GM12892 (cell line): ENCODE measurements at regions not wholly inside any gene's neighbourhood (a gene's known extent, or its start where the extent isn't known, plus 50 kb on each side); places are given as distances from the start of the nearest gene placed in this dataset.
"Not testable (repeated sequence)": the region's sequence is repeated elsewhere in the genome, so short reads cannot be mapped to it uniquely, and the experiment has no call there.

ENCODE experiments used
- DNase-seq: peaks from one replicate; pipeline ENCODE4 v3.0.0; 2011; ENCODE audit not compliant: insufficient read length
- FAIRE-seq: peaks from 2 replicates; lab custom pipeline; 2011; peaks lifted over from hg19 to GRCh38; lab: Jason Lieb, UNC
- POLR2A ChIP-seq: IDR thresholded peaks from 2 replicates; pipeline ENCODE4 v1.6.1; 2011; ENCODE audit warnings: low read depth, low read length, control low read depth
- POLR2AphosphoS5 ChIP-seq: IDR thresholded peaks from 2 replicates; pipeline ENCODE4 v1.6.1; 2011; ENCODE audit warnings: low read depth, low read length, control low read depth
- TAF1 ChIP-seq: IDR thresholded peaks from 2 replicates; pipeline ENCODE4 v1.6.1; 2011; ENCODE audit warnings: low read depth, mild to moderate bottlenecking, control low read depth, low read length, borderline replicate concordance

- DNase-seq: no peak
- no peak for FAIRE-seq
- TF ChIP-seq POLR2AphosphoS5: no peak
- TF ChIP-seq POLR2A: no peak
- TF ChIP-seq TAF1: no peak
Measured at GRCh38 chr16:80259290-80259805, 281.4 kb upstream of the DYNLRB2 start.

- no peak for FAIRE-seq
- TF ChIP-seq TAF1: no peak
- TF ChIP-seq POLR2A: no peak
- TF ChIP-seq POLR2AphosphoS5: no peak
- DNase-seq: no peak
Measured at GRCh38 chr16:80258407-80258806, 282.4 kb upstream of the DYNLRB2 start.

GRCh38 chr16:80254970-80255369, 285.8 kb upstream of the DYNLRB2 start:
- DNase-seq (no peak), FAIRE-seq (no peak)
- TF ChIP-seq TAF1 (no peak), POLR2A (no peak), POLR2AphosphoS5 (no peak)

- TF ChIP-seq TAF1 (no peak), POLR2A (no peak), POLR2AphosphoS5 (no peak)
- DNase-seq (no peak), FAIRE-seq (no peak)
Measured at GRCh38 chr16:80253741-80254140, 287.1 kb upstream of the DYNLRB2 start.

GRCh38 chr16:80250381-80250780, 290.4 kb upstream of the DYNLRB2 start:
- FAIRE-seq: no peak
- no peak for DNase-seq
- TF ChIP-seq POLR2A (no peak), POLR2AphosphoS5 (no peak), TAF1 (no peak)

- not testable (repeated sequence) for FAIRE-seq, DNase-seq
Measured at GRCh38 chr16:80243303-80243702, 297.5 kb upstream of the DYNLRB2 start.

GRCh38 chr16:80242279-80242678, 298.5 kb upstream of the DYNLRB2 start:
- not testable (repeated sequence) for FAIRE-seq, DNase-seq

- DNase-seq (no peak), FAIRE-seq (no peak)
- TF ChIP-seq POLR2A: no peak
- no peak for TF ChIP-seq POLR2AphosphoS5
- no peak for TF ChIP-seq TAF1
Measured at GRCh38 chr16:80233097-80233835, 307.5 kb upstream of the DYNLRB2 start.

GRCh38 chr16:80231888-80232287, 308.9 kb upstream of the DYNLRB2 start:
- FAIRE-seq (no peak), DNase-seq (peak; percentile 20)
- TF ChIP-seq POLR2AphosphoS5 (no peak), TAF1 (no peak), POLR2A (no peak)

GRCh38 chr16:80231121-80231520, 309.7 kb upstream of the DYNLRB2 start:
- TF ChIP-seq TAF1: no peak
- no peak for TF ChIP-seq POLR2AphosphoS5
- no peak for TF ChIP-seq POLR2A
- FAIRE-seq: no peak
- DNase-seq: no peak

- FAIRE-seq (no peak), DNase-seq (no peak)
- TF ChIP-seq POLR2AphosphoS5: no peak
- TF ChIP-seq TAF1: no peak
Measured at GRCh38 chr16:80230328-80231120, 310.3 kb upstream of the DYNLRB2 start.

- TF ChIP-seq POLR2AphosphoS5: no peak
- TF ChIP-seq POLR2A: no peak
- TF ChIP-seq TAF1: no peak
- DNase-seq (no peak), FAIRE-seq (no peak)
Measured at GRCh38 chr16:80226499-80226898, 314.3 kb upstream of the DYNLRB2 start.
